GM10266 (cell line): ENCODE measurements at regions not wholly inside any gene's neighbourhood (a gene's known extent, or its start where the extent isn't known, plus 50 kb on each side); places are given as distances from the start of the nearest gene placed in this dataset.

ENCODE experiments used
- DNase-seq: peaks from one replicate; pipeline ENCODE4 v3.0.0; 2012; ENCODE audit errors: extremely low spot score
- CTCF ChIP-seq: IDR thresholded peaks from 2 replicates; pipeline ENCODE4 v1.5.1; 2012; ENCODE audit warnings: mild to moderate bottlenecking, low read depth; ENCODE audit not compliant: control insufficient read depth, insufficient read depth; ENCODE audit errors: missing control alignments

GRCh38 chr7:101743995-101744360 is 73.4 kb upstream of the CUX1 start:
- no peak for DNase-seq

GRCh38 chr7:101744588-101744987 is 72.8 kb upstream of the CUX1 start:
- DNase-seq = no peak
- no peak for TF ChIP-seq CTCF

More at GRCh38 chr7:101743995-101744360, 73.4 kb upstream of the CUX1 start:
- no peak for TF ChIP-seq CTCF

GRCh38 chr7:101746314-101746713 is 71.1 kb upstream of the CUX1 start:
- DNase-seq = no peak

GRCh38 chr7:101747053-101747878 is 70.2 kb upstream of the CUX1 start:
- no peak for TF ChIP-seq CTCF
- no peak for DNase-seq

More at GRCh38 chr7:101746314-101746713, 71.1 kb upstream of the CUX1 start:
- TF ChIP-seq CTCF = no peak

- no peak for TF ChIP-seq CTCF
- DNase-seq = no peak
These were observed 69.5 kb upstream of the CUX1 start for GRCh38 chr7:101747879-101748345.

- no peak for TF ChIP-seq CTCF
- no peak for DNase-seq
These were observed 67.5 kb upstream of the CUX1 start for GRCh38 chr7:101749891-101750290.

GRCh38 chr7:101753316-101753715 is 64.1 kb upstream of the CUX1 start:
- no peak for TF ChIP-seq CTCF
- DNase-seq = no peak
